GM12874 (cell line): ENCODE measurements at regions not wholly inside any gene's neighbourhood (a gene's known extent, or its start where the extent isn't known, plus 50 kb on each side); places are given as distances from the start of the nearest gene placed in this dataset.

Experiments
- CTCF ChIP-seq: IDR thresholded peaks from 2 replicates; pipeline ENCODE4 v1.5.1; 2011; ENCODE audit warnings: low read depth, mild to moderate bottlenecking, control low read depth, low read length, moderate library complexity; ENCODE audit not compliant: insufficient read depth

- TF ChIP-seq CTCF = no peak
Observed at GRCh38 chr14:99338313-99338712, 66.3 kb upstream of the BCL11B start.

- no peak for TF ChIP-seq CTCF
Observed at GRCh38 chr14:99333841-99334635, 62.0 kb upstream of the BCL11B start.

- no peak for TF ChIP-seq CTCF
Observed at GRCh38 chr14:99333214-99333613, 61.2 kb upstream of the BCL11B start.

- TF ChIP-seq CTCF = no peak
Observed at GRCh38 chr14:99331811-99332210, 59.8 kb upstream of the BCL11B start.

- no peak for TF ChIP-seq CTCF
Observed at GRCh38 chr14:99330316-99331240, 58.6 kb upstream of the BCL11B start.

- no peak for TF ChIP-seq CTCF
Observed at GRCh38 chr14:99329711-99330315, 57.8 kb upstream of the BCL11B start.

- TF ChIP-seq CTCF = no peak
Observed at GRCh38 chr14:99327458-99328250, 55.7 kb upstream of the BCL11B start.
